Rectal smooth muscle tissue (tissue), 1 donor: ENCODE measurements at regions not wholly inside any gene's neighbourhood (a gene's known extent, or its start where the extent isn't known, plus 50 kb on each side); places are given as distances from the start of the nearest gene placed in this dataset.
"Not testable (repeated sequence)": the region's sequence is repeated elsewhere in the genome, so short reads cannot be mapped to it uniquely, and the experiment has no call there.

ENCODE experiments used
- H3K27ac ChIP-seq: one replicate; pipeline ENCODE4 v1.7.0; 2013; ENCODE audit warnings: low read depth, low read length, inconsistent platforms
- H3K27me3 ChIP-seq: one replicate; pipeline ENCODE4 v1.7.0; 2013; ENCODE audit warnings: low read length; ENCODE audit not compliant: control insufficient read depth, insufficient read depth
- H3K36me3 ChIP-seq: one replicate; pipeline ENCODE4 v1.7.0; 2013; ENCODE audit warnings: low read length; ENCODE audit not compliant: control insufficient read depth, insufficient read depth
- H3K4me1 ChIP-seq: one replicate; pipeline ENCODE4 v1.7.0; 2013; ENCODE audit warnings: low read length; ENCODE audit not compliant: control insufficient read depth, insufficient read depth
- H3K4me3 ChIP-seq: one replicate; pipeline ENCODE4 v1.7.0; 2013; ENCODE audit warnings: low read length
- H3K9ac ChIP-seq: one replicate; pipeline ENCODE4 v1.7.0; 2013; ENCODE audit warnings: low read length

GRCh38 chr2:150667039-150667438 lies 179.6 kb upstream of the RND3 start:
- not testable (repeated sequence) for H3K36me3 ChIP-seq, H3K4me1 ChIP-seq, H3K9ac ChIP-seq, H3K4me3 ChIP-seq, H3K27ac ChIP-seq, H3K27me3 ChIP-seq

GRCh38 chr2:150663143-150663542 lies 175.7 kb upstream of the RND3 start:
- Histone ChIP-seq H3K27ac (no peak overlapping the region), H3K27me3 (no peaks in the 10 kb centered on the region), H3K4me1 (no peaks in the 10 kb centered on the region), H3K9ac (no peak overlapping the region), H3K4me3 (no peak overlapping the region), H3K36me3 (no peaks in the 10 kb centered on the region)

- H3K9ac ChIP-seq, result no peak overlapping the region
Measured at GRCh38 chr2:150656002-150656401, 168.5 kb upstream of the RND3 start.

GRCh38 chr2:150653351-150653750 lies 165.9 kb upstream of the RND3 start:
- Histone ChIP-seq H3K36me3 (no peaks in the 10 kb centered on the region), H3K4me1 (no peaks in the 10 kb centered on the region), H3K27ac (no peak overlapping the region), H3K4me3 (no peak overlapping the region), H3K27me3 (no peaks in the 10 kb centered on the region), H3K9ac (no peak overlapping the region)

More at GRCh38 chr2:150656002-150656401, 168.5 kb upstream of the RND3 start:
- no peaks in the 10 kb centered on the region for H3K36me3 ChIP-seq
- no peak overlapping the region for H3K27ac ChIP-seq
- H3K4me3 ChIP-seq, result no peak overlapping the region
- H3K4me1 ChIP-seq, result no peaks in the 10 kb centered on the region
- no peaks in the 10 kb centered on the region for H3K27me3 ChIP-seq

GRCh38 chr2:150647943-150648342 lies 160.5 kb upstream of the RND3 start:
- Histone ChIP-seq H3K4me3 (no peak overlapping the region), H3K4me1 (no peaks in the 10 kb centered on the region), H3K27ac (no peak overlapping the region), H3K27me3 (no peaks in the 10 kb centered on the region), H3K9ac (no peak overlapping the region), H3K36me3 (no peaks in the 10 kb centered on the region)

- no peaks in the 10 kb centered on the region for H3K36me3 ChIP-seq
- no peak overlapping the region for H3K4me3 ChIP-seq
- no peak overlapping the region for H3K27ac ChIP-seq
- H3K4me1 ChIP-seq, result no peaks in the 10 kb centered on the region
- H3K9ac ChIP-seq, result no peak overlapping the region
- no peaks in the 10 kb centered on the region for H3K27me3 ChIP-seq
Measured at GRCh38 chr2:150646746-150647145, 159.3 kb upstream of the RND3 start.

GRCh38 chr2:150644298-150645067 lies 157.0 kb upstream of the RND3 start:
- peak overlapping the region; percentile 35 for H3K27ac ChIP-seq
- no peaks in the 10 kb centered on the region for H3K4me1 ChIP-seq
- no peaks in the 10 kb centered on the region for H3K36me3 ChIP-seq
- H3K27me3 ChIP-seq, result no peaks in the 10 kb centered on the region
- no peak overlapping the region for H3K4me3 ChIP-seq
- H3K9ac ChIP-seq, result no peak overlapping the region

- Histone ChIP-seq H3K27ac (peak overlapping the region; percentile 3), H3K4me1 (no peaks in the 10 kb centered on the region), H3K27me3 (no peaks in the 10 kb centered on the region), H3K9ac (no peak overlapping the region), H3K4me3 (no peak overlapping the region), H3K36me3 (no peaks in the 10 kb centered on the region)
Measured at GRCh38 chr2:150643114-150643725, 155.8 kb upstream of the RND3 start.

GRCh38 chr2:150640039-150640438 lies 152.6 kb upstream of the RND3 start:
- H3K4me3 ChIP-seq, result no peak overlapping the region
- no peak overlapping the region for H3K9ac ChIP-seq
- H3K27me3 ChIP-seq, result no peaks in the 10 kb centered on the region
- no peaks in the 10 kb centered on the region for H3K4me1 ChIP-seq
- no peaks in the 10 kb centered on the region for H3K36me3 ChIP-seq
- H3K27ac ChIP-seq, result peak overlapping the region; percentile 26

- Histone ChIP-seq H3K4me1 (no peaks in the 10 kb centered on the region), H3K36me3 (no peaks in the 10 kb centered on the region), H3K27me3 (no peaks in the 10 kb centered on the region), H3K4me3 (no peak overlapping the region), H3K9ac (no peak overlapping the region), H3K27ac (no peak overlapping the region)
Measured at GRCh38 chr2:150639383-150639782, 151.9 kb upstream of the RND3 start.

- Histone ChIP-seq H3K36me3 (no peaks in the 10 kb centered on the region), H3K27me3 (peaks cover 2% of the 10 kb centered on the region), H3K4me3 (no peak overlapping the region), H3K9ac (no peak overlapping the region), H3K27ac (no peak overlapping the region), H3K4me1 (no peaks in the 10 kb centered on the region)
Measured at GRCh38 chr2:150631236-150631821, 143.9 kb upstream of the RND3 start.

GRCh38 chr2:150630587-150631235 lies 143.2 kb upstream of the RND3 start:
- Histone ChIP-seq H3K4me3 (no peak overlapping the region), H3K9ac (no peak overlapping the region), H3K36me3 (no peaks in the 10 kb centered on the region), H3K4me1 (no peaks in the 10 kb centered on the region), H3K27ac (no peak overlapping the region), H3K27me3 (peaks cover 2% of the 10 kb centered on the region)
